ENCODE measurements at regions not wholly inside any gene's neighbourhood (a gene's known extent, or its start where the extent isn't known, plus 50 kb on each side); places are given as distances from the start of the nearest gene placed in this dataset.
"Not testable (repeated sequence)": the region's sequence is repeated elsewhere in the genome, so short reads cannot be mapped to it uniquely, and the experiment has no call there.

DNA sequence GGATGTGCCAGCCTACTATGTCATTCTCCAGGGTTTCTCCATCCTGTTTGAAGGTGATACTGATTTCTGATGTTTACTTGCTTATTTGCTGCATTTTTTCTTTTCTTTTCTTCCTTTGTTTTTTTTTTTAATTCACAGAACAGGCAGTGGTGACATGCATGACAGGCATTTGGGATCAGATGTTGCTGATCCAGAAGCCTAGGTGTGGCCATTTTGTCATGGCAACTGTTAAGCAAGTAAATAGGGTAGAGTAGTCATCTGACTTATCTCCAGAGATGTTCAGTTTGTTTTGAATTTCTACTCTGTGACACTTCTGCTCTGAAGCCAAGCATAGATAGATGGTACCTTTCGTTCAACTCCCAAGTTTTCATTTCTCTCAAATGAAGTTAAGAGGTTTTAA is 85.4 kb upstream of the IKBKE start:
- not testable (repeated sequence) for H3K4me3 ChIP-seq (ENCODE audit: low read depth, low read length); DNase-seq (ENCODE audit: low read depth)

- not testable (repeated sequence) for DNase-seq (ENCODE audit: low read depth); H3K4me3 ChIP-seq (ENCODE audit: low read depth, low read length)
These were observed 82.6 kb upstream of the IKBKE start for GRCh38 chr1:206387631-206388030.

DNA sequence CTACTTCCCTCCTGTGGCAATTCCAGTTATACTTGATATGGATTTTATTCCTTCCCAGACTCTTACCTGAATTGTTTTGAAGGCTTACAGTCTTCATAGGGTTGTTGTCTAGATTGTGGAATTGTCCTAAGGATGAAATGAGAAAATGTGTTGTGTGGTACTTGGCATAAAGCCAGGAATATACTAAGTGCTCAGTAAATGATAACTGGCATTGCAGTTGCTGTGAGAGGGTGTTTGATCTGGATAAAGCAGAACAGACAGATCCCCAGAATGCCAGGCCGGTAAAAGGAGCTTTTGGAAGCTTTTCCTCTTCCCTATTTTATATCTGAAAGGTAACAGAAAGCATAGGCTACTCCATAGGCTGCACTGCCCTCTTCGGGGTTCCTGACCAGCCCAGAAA is 78.4 kb upstream of the IKBKE start:
- not testable (repeated sequence) for DNase-seq (ENCODE audit: low read depth)

DNA sequence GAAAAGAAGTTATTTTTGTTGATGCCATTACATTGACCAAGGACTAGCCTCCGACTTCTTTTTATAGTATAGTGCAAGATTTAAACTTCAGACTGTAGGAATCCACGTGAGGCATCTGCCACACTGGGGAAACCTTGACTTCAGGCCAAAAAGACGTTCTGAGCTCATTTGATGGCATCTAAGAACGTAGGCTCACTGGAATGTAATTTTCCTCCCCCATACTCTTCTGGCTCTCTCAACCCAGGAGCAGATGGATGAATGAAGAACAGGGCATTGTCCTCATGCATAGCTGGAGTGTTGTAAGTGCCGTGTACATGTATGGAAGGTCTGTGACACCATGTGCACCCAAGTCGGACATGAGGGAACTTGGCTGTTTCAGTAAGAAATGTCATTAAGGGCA is 72.8 kb upstream of the IKBKE start:
- not testable (repeated sequence) for DNase-seq (ENCODE audit: low read depth); H3K4me3 ChIP-seq (ENCODE audit: low read depth, low read length)

More for the DNA sequence above, 78.4 kb upstream of the IKBKE start:
- not testable (repeated sequence) for H3K4me3 ChIP-seq (ENCODE audit: low read depth, low read length)

GRCh38 chr1:206398261-206398660 is 72.0 kb upstream of the IKBKE start:
- not testable (repeated sequence) for DNase-seq (ENCODE audit: low read depth); H3K4me3 ChIP-seq (ENCODE audit: low read depth, low read length)

- DNase-seq (ENCODE audit: low read depth), result not testable (repeated sequence)
These were observed 66.5 kb upstream of the IKBKE start for GRCh38 chr1:206403612-206404307.

GRCh38 chr1:206404309-206405027 is 65.8 kb upstream of the IKBKE start:
- not testable (repeated sequence) for DNase-seq (ENCODE audit: low read depth); H3K4me3 ChIP-seq (ENCODE audit: low read depth, low read length)

More at GRCh38 chr1:206403612-206404307, 66.5 kb upstream of the IKBKE start:
- not testable (repeated sequence) for H3K4me3 ChIP-seq (ENCODE audit: low read depth, low read length)

GRCh38 chr1:206405282-206405681 is 65.0 kb upstream of the IKBKE start:
- H3K4me3 ChIP-seq (ENCODE audit: low read depth, low read length); DNase-seq (ENCODE audit: low read depth): not testable (repeated sequence)

DNA sequence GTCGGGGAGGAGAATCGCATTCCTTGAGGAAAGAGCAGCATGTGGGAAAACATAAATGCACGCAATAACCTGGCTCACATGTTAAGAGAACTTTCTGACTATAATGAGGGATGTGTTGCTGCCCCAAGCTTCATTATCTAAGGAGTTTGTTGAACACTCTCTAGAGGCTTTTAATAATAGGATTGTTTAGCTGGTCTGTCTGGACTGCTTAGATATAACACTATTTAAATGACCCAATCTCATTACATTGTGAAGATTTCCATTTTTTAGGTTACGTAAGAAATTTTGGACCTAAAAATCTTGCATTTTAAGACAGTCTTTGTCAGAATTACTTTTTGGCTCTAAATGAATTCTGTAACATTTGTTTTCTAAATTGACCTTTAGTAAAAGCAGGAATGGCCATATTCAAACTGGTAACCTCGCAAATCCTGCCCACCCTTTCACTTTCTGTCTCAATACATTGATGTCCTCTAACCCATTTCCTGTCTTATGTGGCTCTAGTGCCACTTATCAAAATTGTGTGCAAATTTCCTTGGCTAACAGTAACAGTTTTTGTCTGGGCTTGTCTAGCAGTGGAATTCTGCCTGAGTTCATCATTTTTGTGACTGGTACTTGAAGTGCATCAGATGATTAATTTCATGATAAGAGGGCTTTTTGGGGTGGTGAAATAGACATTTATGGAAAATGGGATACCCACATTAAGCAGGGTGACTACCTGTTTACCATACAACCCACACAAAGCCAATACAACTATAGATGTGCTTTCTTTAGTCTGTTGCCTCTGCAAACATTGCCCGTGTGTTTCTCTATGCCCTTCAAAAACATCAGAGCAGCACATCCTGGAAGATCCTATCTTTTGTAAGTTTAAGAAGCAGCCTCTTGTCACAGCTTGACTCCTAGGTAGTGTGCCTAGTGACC is 61.6 kb upstream of the IKBKE start:
- H3K4me3 ChIP-seq (ENCODE audit: low read depth, low read length); DNase-seq (ENCODE audit: low read depth): not testable (repeated sequence)

DNA sequence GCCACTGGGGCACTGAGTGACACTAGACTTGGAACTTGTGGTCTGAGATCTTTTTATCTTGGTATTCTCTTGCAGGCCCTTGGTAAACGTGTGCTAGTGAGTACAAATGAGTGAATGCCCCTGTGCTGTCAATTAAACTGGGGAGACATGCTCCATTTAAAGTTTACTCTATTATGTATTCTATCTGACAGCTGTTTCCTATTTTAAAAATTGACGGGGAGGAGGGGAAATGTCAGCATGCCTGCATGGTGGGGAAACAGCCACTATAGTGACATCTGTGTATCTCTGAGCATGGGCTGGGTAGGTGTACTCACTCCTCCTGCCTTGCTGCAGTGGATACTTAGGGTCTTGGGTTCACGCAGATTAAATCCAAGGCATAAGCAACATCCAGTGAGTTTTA is 59.0 kb upstream of the IKBKE start:
- DNase-seq (ENCODE audit: low read depth), result no peak
- TF ChIP-seq CTCF (IDR thresholded peaks at IDR 0.05; ENCODE audit: low read depth, low read length) (no peak), MYC (IDR thresholded peaks at IDR 0.05; ENCODE audit: low read depth, low read length) (no peak), POLR2A (IDR thresholded peaks at IDR 0.05; ENCODE audit: extremely low read depth, insufficient read length) (no peak)
- no peak overlapping the region for H3K4me3 ChIP-seq (ENCODE audit: low read depth, low read length)

- H3K4me3 ChIP-seq (ENCODE audit: low read depth, low read length), result no peak overlapping the region
- TF ChIP-seq CTCF (IDR thresholded peaks at IDR 0.05; ENCODE audit: low read depth, low read length) (no peak), MYC (IDR thresholded peaks at IDR 0.05; ENCODE audit: low read depth, low read length) (no peak), POLR2A (IDR thresholded peaks at IDR 0.05; ENCODE audit: extremely low read depth, insufficient read length) (no peak)
- TF ChIP-seq, protein P1, sequence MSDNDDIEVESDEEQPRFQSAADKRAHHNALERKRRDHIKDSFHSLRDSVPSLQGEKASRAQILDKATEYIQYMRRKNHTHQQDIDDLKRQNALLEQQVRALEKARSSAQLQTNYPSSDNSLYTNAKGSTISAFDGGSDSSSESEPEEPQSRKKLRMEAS (IDR thresholded peaks at IDR 0.05; ENCODE audit: low read depth, low read length), result no peak
- no peak for DNase-seq (ENCODE audit: low read depth)
These were observed 54.3 kb upstream of the IKBKE start for GRCh38 chr1:206415942-206416341.

Measured in NB4 (cell line).